ENCODE measurements at regions not wholly inside any gene's neighbourhood (a gene's known extent, or its start where the extent isn't known, plus 50 kb on each side); places are given as distances from the start of the nearest gene placed in this dataset.

- no peaks in the 10 kb centered on the region; the same call in 1 of the 2 replicates for H3K27me3 Mint-ChIP-seq (ENCODE audit: insufficient read depth)
- no peak overlapping the region for H3K4me3 Mint-ChIP-seq
- DNase-seq, result no peak
- no peak for TF ChIP-seq CTCF (IDR thresholded peaks at IDR 0.05)
- peaks cover 55% of the 10 kb centered on the region for H3K9me3 Mint-ChIP-seq
- no peaks in the 10 kb centered on the region for H3K36me3 Mint-ChIP-seq (ENCODE audit: low read depth)
- H3K27ac Mint-ChIP-seq, result no peak overlapping the region
- H3K4me1 Mint-ChIP-seq (ENCODE audit: low read depth), result no peaks in the 10 kb centered on the region
Measured at GRCh38 chr13:104404325-104404724, 1338.1 kb upstream of the SLC10A2 start.

GRCh38 chr13:104389691-104390090 is 1323.5 kb upstream of the SLC10A2 start:
- H3K4me1 Mint-ChIP-seq (ENCODE audit: low read depth), result no peaks in the 10 kb centered on the region
- TF ChIP-seq CTCF (IDR thresholded peaks at IDR 0.05), result no peak
- H3K36me3 Mint-ChIP-seq (ENCODE audit: low read depth), result no peaks in the 10 kb centered on the region
- no peak for DNase-seq
- peaks cover 1% of the 10 kb centered on the region; the same call in 1 of the 2 replicates for H3K27me3 Mint-ChIP-seq (ENCODE audit: insufficient read depth)
- H3K9me3 Mint-ChIP-seq, result peaks cover 39% of the 10 kb centered on the region
- no peak overlapping the region for H3K4me3 Mint-ChIP-seq
- no peak overlapping the region for H3K27ac Mint-ChIP-seq

GRCh38 chr13:104387510-104387909 is 1321.3 kb upstream of the SLC10A2 start:
- peaks cover 31% of the 10 kb centered on the region for H3K9me3 Mint-ChIP-seq
- H3K27ac Mint-ChIP-seq, result no peak overlapping the region
- H3K4me1 Mint-ChIP-seq (ENCODE audit: low read depth), result no peaks in the 10 kb centered on the region
- H3K27me3 Mint-ChIP-seq (ENCODE audit: insufficient read depth), result peaks cover 1% of the 10 kb centered on the region; the same call in 1 of the 2 replicates
- DNase-seq, result no peak
- TF ChIP-seq CTCF (IDR thresholded peaks at IDR 0.05), result no peak
- H3K4me3 Mint-ChIP-seq, result no peak overlapping the region
- H3K36me3 Mint-ChIP-seq (ENCODE audit: low read depth), result no peaks in the 10 kb centered on the region

GRCh38 chr13:104385404-104385803 is 1319.2 kb upstream of the SLC10A2 start:
- Mint-ChIP-seq H3K36me3 (ENCODE audit: low read depth) (no peaks in the 10 kb centered on the region), H3K27ac (no peak overlapping the region), H3K4me3 (no peak overlapping the region), H3K4me1 (ENCODE audit: low read depth) (no peaks in the 10 kb centered on the region), H3K27me3 (ENCODE audit: insufficient read depth) (peaks cover 1% of the 10 kb centered on the region; the same call in 1 of the 2 replicates), H3K9me3 (peaks cover 26% of the 10 kb centered on the region)
- no peak for DNase-seq
- no peak for TF ChIP-seq CTCF (IDR thresholded peaks at IDR 0.05)

GRCh38 chr13:104382951-104383350 is 1316.7 kb upstream of the SLC10A2 start:
- peaks cover 28% of the 10 kb centered on the region for H3K9me3 Mint-ChIP-seq

More at GRCh38 chr13:104382951-104383350, 1316.7 kb upstream of the SLC10A2 start:
- no peak overlapping the region for H3K4me3 Mint-ChIP-seq
- TF ChIP-seq CTCF (IDR thresholded peaks at IDR 0.05), result no peak
- peaks cover 1% of the 10 kb centered on the region; the same call in 1 of the 2 replicates for H3K27me3 Mint-ChIP-seq (ENCODE audit: insufficient read depth)
- no peaks in the 10 kb centered on the region for H3K4me1 Mint-ChIP-seq (ENCODE audit: low read depth)
- H3K36me3 Mint-ChIP-seq (ENCODE audit: low read depth), result no peaks in the 10 kb centered on the region
- no peak for DNase-seq
- H3K27ac Mint-ChIP-seq, result no peak overlapping the region
